H1 (cell line): ENCODE measurements at regions not wholly inside any gene's neighbourhood (a gene's known extent, or its start where the extent isn't known, plus 50 kb on each side); places are given as distances from the start of the nearest gene placed in this dataset.

Experiments
- ASH2L ChIP-seq: fragments of 200-600, 300-600 bp; sonication (generic); IDR thresholded peaks from one replicate; pipeline ENCODE4 v1.7.1; 2017; ENCODE audit warnings: low read length
- CHD7 ChIP-seq: fragments of 300-600 bp; sonication (generic); IDR thresholded peaks from 2 replicates; pipeline ENCODE4 v1.7.1; 2012; ENCODE audit warnings: low read length, moderate library complexity, mild to moderate bottlenecking, inconsistent platforms; ENCODE audit not compliant: insufficient replicate concordance
- CREB1 ChIP-seq: IDR thresholded peaks from 2 replicates; pipeline ENCODE4 v1.6.1; 2012; ENCODE audit warnings: inconsistent platforms
- EGR1 ChIP-seq: IDR thresholded peaks from 2 replicates; pipeline ENCODE4 v1.6.1; 2011; ENCODE audit warnings: low read depth, low read length, borderline replicate concordance
- EP300 ChIP-seq, 2 experiments: IDR thresholded peaks; 1 replicate in 1 of 2; 2 replicates in 1 of 2; pipeline ENCODE4 v1.6.1; 2011 to 2012; ENCODE audit warnings: low read depth in 2 of 2, low read length in 2 of 2, mild to moderate bottlenecking in 2 of 2, borderline replicate concordance in 1 of 2, inconsistent platforms in 1 of 2, moderate library complexity in 1 of 2
- POLR2A ChIP-seq, 2 experiments: IDR thresholded peaks; 1 replicate in 1 of 2; 2 replicates in 1 of 2; pipeline ENCODE4 v1.6.1; 2011; ENCODE audit warnings: low read depth in 2 of 2, low read length in 2 of 2, mild to moderate bottlenecking in 2 of 2; ENCODE audit errors: control extremely low read depth in 1 of 2
- TAF1 ChIP-seq: IDR thresholded peaks from 2 replicates; pipeline ENCODE4 v1.6.1; 2011; ENCODE audit warnings: mild to moderate bottlenecking, low read depth, low read length
- TBP ChIP-seq: IDR thresholded peaks from 2 replicates; pipeline ENCODE4 v1.6.1; 2011; ENCODE audit warnings: low read depth, low read length, improper control_type of control experiment
- YY1 ChIP-seq: IDR thresholded peaks from 2 replicates; pipeline ENCODE4 v1.6.1; 2011; ENCODE audit warnings: low read depth, mild to moderate bottlenecking, low read length

- TF ChIP-seq CHD7 = no peak
- TF ChIP-seq ASH2L = no peak
- TF ChIP-seq YY1 = no peak
- no peak for TF ChIP-seq EGR1
- no peak for TF ChIP-seq TBP
- TF ChIP-seq CREB1 = no peak
- TF ChIP-seq POLR2A (IDR thresholded peaks at IDR 0.05; ENCODE audit: control extremely low read depth in 1 of 2, low read depth in 2 of 2, low read length in 2 of 2) = no peak
- no peak for TF ChIP-seq TAF1
- TF ChIP-seq EP300 (IDR thresholded peaks at IDR 0.05; ENCODE audit: borderline replicate concordance in 1 of 2, low read depth in 2 of 2, low read length in 2 of 2) = no peak
Observed at GRCh38 chr16:85259115-85259831, 147.0 kb upstream of the CIBAR2 start (continued).
